Prostate gland (tissue), 2 donors: ENCODE measurements at regions not wholly inside any gene's neighbourhood (a gene's known extent, or its start where the extent isn't known, plus 50 kb on each side); places are given as distances from the start of the nearest gene placed in this dataset.
"Not testable (repeated sequence)": the region's sequence is repeated elsewhere in the genome, so short reads cannot be mapped to it uniquely, and the experiment has no call there.

Experiments
- DNase-seq: peaks from one replicate; pipeline ENCODE4 v3.0.0-alpha.2; 2019; ENCODE audit warnings: low spot score
- H3K27ac ChIP-seq, 2 donors: fragments of 200-600 bp; sonication (generic); 2 replicates each; pipeline ENCODE4 v1.5.1; 2017 to 2019
- H3K27me3 ChIP-seq: fragments of 200-600 bp; sonication (generic); replicated peaks from 2 replicates; pipeline ENCODE4 v1.5.1; 2019; ENCODE audit not compliant: insufficient read depth
- H3K36me3 ChIP-seq, 2 donors: fragments of 200-600 bp; sonication (generic); 1 replicate in 1 of 2; 2 replicates in 1 of 2; pipeline versions ENCODE4 v1.5.1 to v1.8.1; 2017 to 2019
- H3K4me1 ChIP-seq: fragments of 200-600 bp; sonication (generic); replicated peaks from 2 replicates; pipeline ENCODE4 v1.5.1; 2019
- H3K4me3 ChIP-seq, 2 donors: fragments of 200-600 bp; sonication (generic); 2 replicates each; pipeline ENCODE4 v1.5.1; 2017 to 2019
- H3K9me3 ChIP-seq: fragments of 200-600 bp; sonication (generic); 2 replicates; pipeline ENCODE4 v1.5.1; 2017
- CTCF ChIP-seq, 4 experiments: fragments of 200-600 bp in 2 of 4; fragments of 450-650 bp in 2 of 4; sonication (generic) in 2 of 4; IDR thresholded peaks; 1 replicate in 3 of 4; 2 replicates in 1 of 4; pipeline ENCODE4 v1.5.1; 2016 to 2019; ENCODE audit warnings: antibody characterized with exemption in 4 of 4, mild to moderate bottlenecking in 2 of 4, moderate library complexity in 2 of 4
- POLR2A ChIP-seq: fragments of 450-650 bp; IDR thresholded peaks from one replicate; pipeline ENCODE4 v1.6.1; 2016; ENCODE audit warnings: antibody characterized with exemption, mild to moderate bottlenecking
- POLR2AphosphoS5 ChIP-seq: sonication (generic); formaldehyde crosslinking; IDR thresholded peaks from one replicate; pipeline ENCODE4 v1.6.1; 2017; ENCODE audit warnings: antibody characterized with exemption
- WGBS: methylation state at CpG from one replicate; pipeline ENCODE4 v1.1.5; 2018; 5-methylcytosine and 5-hydroxymethylcytosine counted together
- intact Hi-C: fragments of 100-400 bp; cut with DNase I; formaldehyde crosslinking; loops from one replicate; pipeline ENCODE4 v1.14.2; 2022

DNA sequence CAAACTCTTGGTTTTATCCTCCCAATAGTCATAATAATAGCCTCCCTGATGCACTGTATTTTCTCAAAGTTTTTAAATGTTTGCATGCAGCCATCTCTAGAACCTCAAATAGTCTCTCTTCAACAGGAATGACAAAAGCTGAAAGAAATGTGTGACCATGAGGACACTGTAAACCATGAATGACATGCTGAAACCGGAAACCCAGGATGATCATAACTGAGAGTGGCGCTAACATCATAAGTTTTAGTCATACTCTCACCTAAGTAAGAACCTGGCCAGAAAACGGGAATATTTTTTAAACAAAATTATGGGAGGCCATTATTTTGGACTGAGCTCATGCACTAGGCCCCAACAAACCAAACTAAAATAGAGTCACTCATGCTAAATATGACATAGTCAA is 278.4 kb upstream of the STXBP5 start:
- no peaks in the 10 kb centered on the region for H3K9me3 ChIP-seq
- no peak overlapping the region for H3K4me3 ChIP-seq
- H3K27me3 ChIP-seq = no peaks in the 10 kb centered on the region
- TF ChIP-seq POLR2AphosphoS5 (no peak), CTCF (IDR thresholded peaks at IDR 0.05) (no peak), POLR2A (no peak)
- no peaks in the 10 kb centered on the region for H3K36me3 ChIP-seq
- no peak overlapping the region for H3K27ac ChIP-seq
- no peaks in the 10 kb centered on the region for H3K4me1 ChIP-seq
- 98% methylated on average over 3 of the region's 3 CpGs for WGBS
- intact Hi-C loops = no loop called here
- no peak for DNase-seq

- Histone ChIP-seq H3K27ac (no peak overlapping the region), H3K4me1 (no peaks in the 10 kb centered on the region), H3K27me3 (no peaks in the 10 kb centered on the region), H3K36me3 (no peaks in the 10 kb centered on the region), H3K9me3 (no peaks in the 10 kb centered on the region), H3K4me3 (no peak overlapping the region)
- TF ChIP-seq POLR2A (no peak), CTCF (IDR thresholded peaks at IDR 0.05) (no peak), POLR2AphosphoS5 (no peak)
- intact Hi-C loops = no loop called here
- 96% methylated on average over 2 of the region's 2 CpGs for WGBS
- no peak for DNase-seq
Measured at GRCh38 chr6:146928503-146928902, 275.7 kb upstream of the STXBP5 start.

GRCh38 chr6:146931214-146931613 is 273.0 kb upstream of the STXBP5 start:
- Histone ChIP-seq H3K4me1 (no peaks in the 10 kb centered on the region), H3K36me3 (no peaks in the 10 kb centered on the region), H3K27me3 (no peaks in the 10 kb centered on the region), H3K4me3 (no peak overlapping the region), H3K27ac (no peak overlapping the region), H3K9me3 (no peaks in the 10 kb centered on the region)
- DNase-seq = no peak
- TF ChIP-seq POLR2A (no peak), CTCF (IDR thresholded peaks at IDR 0.05) (no peak), POLR2AphosphoS5 (no peak)
- WGBS = 94% methylated on average over 1 of the region's 1 CpG
- intact Hi-C loops = no loop called here

DNA sequence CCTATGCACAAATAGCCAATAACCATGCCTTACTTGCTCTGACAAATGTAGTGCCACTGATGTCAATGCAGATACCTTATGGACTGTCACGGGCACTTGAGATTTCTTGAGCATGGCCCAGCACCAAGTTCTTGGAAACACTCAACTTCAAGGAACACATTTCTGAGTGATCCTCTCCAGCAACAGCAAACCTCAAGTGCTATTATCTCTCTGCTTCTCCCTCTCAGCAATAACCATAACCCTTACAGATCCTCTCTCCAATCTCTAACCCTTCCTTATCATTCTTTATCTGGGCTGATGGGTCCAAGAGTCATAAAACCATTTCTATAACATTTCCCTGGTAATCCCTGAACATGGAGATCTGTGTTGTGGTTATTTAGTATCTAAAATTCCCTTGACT is 266.9 kb upstream of the STXBP5 start:
- Histone ChIP-seq H3K4me3 (no peak overlapping the region), H3K27me3 (no peaks in the 10 kb centered on the region), H3K9me3 (no peaks in the 10 kb centered on the region), H3K36me3 (no peaks in the 10 kb centered on the region), H3K27ac (no peak overlapping the region), H3K4me1 (no peaks in the 10 kb centered on the region)
- no peak for DNase-seq
- no peak for TF ChIP-seq POLR2AphosphoS5
- TF ChIP-seq POLR2A = no peak
- intact Hi-C loops = no loop called here
- WGBS = 97% methylated on average over 1 of the region's 1 CpG

- H3K4me3 ChIP-seq = no peak overlapping the region
- TF ChIP-seq POLR2A = no peak
- no peak for TF ChIP-seq CTCF (IDR thresholded peaks at IDR 0.05)
- TF ChIP-seq POLR2AphosphoS5 = no peak
- H3K36me3 ChIP-seq = no peaks in the 10 kb centered on the region
- intact Hi-C loops = no loop called here
- H3K27me3 ChIP-seq = no peaks in the 10 kb centered on the region
- 65% methylated on average over 1 of the region's 1 CpG for WGBS
- H3K9me3 ChIP-seq = no peaks in the 10 kb centered on the region
- no peak overlapping the region for H3K27ac ChIP-seq
- no peaks in the 10 kb centered on the region for H3K4me1 ChIP-seq
- no peak for DNase-seq
Measured at GRCh38 chr6:146938266-146938665, 266.0 kb upstream of the STXBP5 start.

DNA sequence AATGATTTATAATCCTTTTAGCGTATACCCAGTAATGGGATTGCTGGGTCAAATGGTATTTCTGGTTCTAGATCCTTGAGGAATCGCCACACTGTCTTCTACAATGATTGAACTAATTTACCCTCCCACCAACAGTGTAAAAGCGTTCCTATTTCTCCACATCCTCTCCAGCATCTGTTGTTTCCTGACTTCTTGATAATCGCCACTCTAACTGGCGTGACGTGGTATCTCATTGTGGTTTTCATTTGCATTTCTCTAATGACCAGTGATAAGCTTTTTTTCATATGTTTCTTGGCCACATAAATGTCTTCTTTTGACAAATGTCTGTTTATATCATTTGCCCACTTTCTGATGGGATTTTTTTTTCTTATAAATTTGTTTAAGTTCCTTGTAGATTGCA is 264.8 kb upstream of the STXBP5 start:
- not testable (repeated sequence) for H3K4me3 ChIP-seq, H3K36me3 ChIP-seq

More for the DNA sequence above, 264.8 kb upstream of the STXBP5 start:
- H3K9me3 ChIP-seq, H3K27ac ChIP-seq, DNase-seq, H3K27me3 ChIP-seq, intact Hi-C loops, H3K4me1 ChIP-seq: not testable (repeated sequence)
- WGBS = 88% methylated on average over 6 of the region's 6 CpGs
